Calu3 (cell line): ENCODE measurements at regions not wholly inside any gene's neighbourhood (a gene's known extent, or its start where the extent isn't known, plus 50 kb on each side); places are given as distances from the start of the nearest gene placed in this dataset.

ENCODE experiments used
- BruUV-seq: library from RNA; stranded (reverse); fragments of 400-500 nt; replicated peaks from 2 replicates; lab custom pipeline; 2021; lab: Mats Ljungman, UMichigan
- CTCF ChIA-PET: fragments of 300-600 bp; sonication (Branson Sonifier 250); formaldehyde crosslinking; loops from one replicate; lab custom pipeline; 2022; ENCODE audit warnings: antibody characterized with exemption; lab: Charles Lee
- DNase-seq: peaks from one replicate; pipeline ENCODE4 v3.0.0; 2022
- H3K27ac Mint-ChIP-seq: one replicate; pipeline ENCODE4 v1.8.0; 2022; ENCODE audit warnings: mixed read lengths; ENCODE audit not compliant: unreplicated experiment
- H3K27me3 Mint-ChIP-seq: one replicate; pipeline ENCODE4 v1.8.0; 2022; ENCODE audit warnings: mixed read lengths; ENCODE audit not compliant: unreplicated experiment
- H3K36me3 Mint-ChIP-seq: one replicate; pipeline ENCODE4 v1.8.0; 2022; ENCODE audit warnings: mild to moderate bottlenecking, moderate library complexity, mixed read lengths; ENCODE audit not compliant: insufficient read depth, unreplicated experiment
- H3K4me1 Mint-ChIP-seq: one replicate; pipeline ENCODE4 v1.8.0; 2022; ENCODE audit warnings: mild to moderate bottlenecking, low read depth, mixed read lengths; ENCODE audit not compliant: unreplicated experiment
- H3K4me3 Mint-ChIP-seq: one replicate; pipeline ENCODE4 v1.8.0; 2022; ENCODE audit warnings: mild to moderate bottlenecking, low read depth, moderate library complexity, mixed read lengths; ENCODE audit not compliant: unreplicated experiment
- H3K9me3 Mint-ChIP-seq: one replicate; pipeline ENCODE4 v1.8.0; 2022; ENCODE audit warnings: low read depth, mixed read lengths; ENCODE audit not compliant: unreplicated experiment
- intact Hi-C: fragments of 100-400 bp; cut with micrococcal nuclease; formaldehyde crosslinking; loops from one replicate; pipeline ENCODE4 v1.10.0; 2022; ENCODE audit not compliant: unreplicated experiment
- TF ChIP-seq, protein P1 (sequence below): fragments of 200-600 bp; IDR thresholded peaks from one replicate; pipeline ENCODE4 v1.8.0; 2022; ENCODE audit warnings: antibody characterized with exemption; ENCODE audit not compliant: unreplicated experiment

DNA sequence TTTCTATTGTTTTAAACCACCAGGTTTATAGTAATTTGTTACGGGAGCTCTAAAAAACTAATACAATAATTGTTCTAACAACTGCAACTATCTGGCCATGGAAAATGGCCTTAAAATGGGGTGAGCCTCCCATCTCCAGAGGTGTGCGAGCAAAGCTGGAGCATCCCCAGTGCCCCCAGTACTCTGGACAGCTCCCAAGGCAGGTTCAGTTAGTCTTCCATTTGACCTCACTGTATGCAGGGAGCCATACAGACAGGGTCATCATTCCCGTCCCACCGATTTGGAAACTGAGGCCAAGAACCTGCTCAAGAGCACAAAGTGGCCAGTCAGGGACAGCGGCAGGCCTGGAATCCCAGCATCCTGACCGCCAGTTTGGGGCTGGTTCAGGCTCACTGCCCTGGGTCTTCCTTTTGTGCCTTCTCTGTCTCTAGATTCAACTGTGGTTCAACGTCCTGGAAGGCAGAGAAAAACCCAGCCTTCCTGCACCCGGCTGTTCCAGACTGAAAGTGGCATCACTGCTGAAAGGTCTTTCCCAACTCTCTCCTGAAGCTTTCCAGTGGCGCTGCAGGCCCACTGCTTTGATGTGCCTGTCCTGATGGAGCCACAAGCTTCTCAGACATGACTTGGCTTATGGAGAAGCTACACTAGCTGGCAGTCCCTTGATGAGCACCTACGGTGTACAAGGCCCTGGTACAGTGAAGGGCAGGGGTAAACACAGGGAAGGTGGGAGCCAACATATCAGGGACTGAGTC is 76.6 kb upstream of the LINGO1 start:
- no peak for DNase-seq

DNA sequence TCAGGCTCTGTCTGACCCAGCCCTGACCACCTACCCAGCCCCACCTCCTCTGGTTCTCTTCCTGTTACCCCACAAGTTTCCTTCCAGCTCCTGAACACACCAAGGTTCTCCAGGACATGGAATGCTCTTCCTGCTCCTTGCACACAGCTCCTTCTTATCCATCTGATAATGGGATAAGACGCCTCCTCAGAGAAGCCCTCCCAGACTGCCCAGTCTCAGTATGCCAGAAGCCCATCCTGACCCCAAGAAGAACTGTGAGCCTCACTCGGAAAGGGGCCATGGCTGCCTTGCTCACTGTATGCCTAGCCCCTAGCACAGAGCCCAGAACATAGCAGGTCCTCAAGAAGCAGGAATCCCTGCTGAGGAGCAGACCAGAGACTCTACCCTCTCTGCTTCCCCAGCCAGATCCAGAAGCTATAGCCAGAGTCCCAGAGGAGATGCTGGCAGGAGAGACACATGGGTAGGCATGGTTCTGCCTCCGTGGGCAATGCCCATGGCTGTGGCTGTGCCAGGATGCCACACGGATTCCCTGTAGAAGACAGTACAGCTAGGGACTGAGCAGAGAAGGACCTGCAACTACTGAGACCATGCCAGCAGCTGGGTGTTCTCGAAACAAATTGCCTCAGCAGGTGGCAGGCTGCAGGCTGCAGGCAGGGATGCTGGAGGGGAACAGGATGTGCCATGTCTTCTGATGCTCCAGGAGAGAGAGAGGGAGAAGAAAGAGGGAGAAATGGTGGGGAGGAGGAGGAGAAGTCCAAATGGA is 74.0 kb upstream of the LINGO1 start:
- peaks cover 96% of the 10 kb centered on the region for H3K27me3 Mint-ChIP-seq
- CTCF ChIA-PET = interaction anchor here (0.7 to 1.6 kb wide), 2 partner anchors 9 kb away, joined by 3 to 8 read pairs; no protein-coding TSS in a partner anchor
- no peaks in the 10 kb centered on the region for H3K36me3 Mint-ChIP-seq
- no peaks in the 10 kb centered on the region for H3K4me1 Mint-ChIP-seq
- no peaks in the 10 kb centered on the region for H3K9me3 Mint-ChIP-seq
- H3K27ac Mint-ChIP-seq = no peak overlapping the region
- no peak overlapping the region for H3K4me3 Mint-ChIP-seq
- BruUV-seq = no TSS peak
- TF ChIP-seq, protein P1, sequence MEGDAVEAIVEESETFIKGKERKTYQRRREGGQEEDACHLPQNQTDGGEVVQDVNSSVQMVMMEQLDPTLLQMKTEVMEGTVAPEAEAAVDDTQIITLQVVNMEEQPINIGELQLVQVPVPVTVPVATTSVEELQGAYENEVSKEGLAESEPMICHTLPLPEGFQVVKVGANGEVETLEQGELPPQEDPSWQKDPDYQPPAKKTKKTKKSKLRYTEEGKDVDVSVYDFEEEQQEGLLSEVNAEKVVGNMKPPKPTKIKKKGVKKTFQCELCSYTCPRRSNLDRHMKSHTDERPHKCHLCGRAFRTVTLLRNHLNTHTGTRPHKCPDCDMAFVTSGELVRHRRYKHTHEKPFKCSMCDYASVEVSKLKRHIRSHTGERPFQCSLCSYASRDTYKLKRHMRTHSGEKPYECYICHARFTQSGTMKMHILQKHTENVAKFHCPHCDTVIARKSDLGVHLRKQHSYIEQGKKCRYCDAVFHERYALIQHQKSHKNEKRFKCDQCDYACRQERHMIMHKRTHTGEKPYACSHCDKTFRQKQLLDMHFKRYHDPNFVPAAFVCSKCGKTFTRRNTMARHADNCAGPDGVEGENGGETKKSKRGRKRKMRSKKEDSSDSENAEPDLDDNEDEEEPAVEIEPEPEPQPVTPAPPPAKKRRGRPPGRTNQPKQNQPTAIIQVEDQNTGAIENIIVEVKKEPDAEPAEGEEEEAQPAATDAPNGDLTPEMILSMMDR = no peak
- intact Hi-C loops = no loop called here
- no peak for DNase-seq

More for the DNA sequence above, 76.6 kb upstream of the LINGO1 start:
- intact Hi-C loops = no loop called here
- Mint-ChIP-seq H3K27ac (no peak overlapping the region), H3K36me3 (no peaks in the 10 kb centered on the region), H3K4me3 (no peak overlapping the region), H3K9me3 (no peaks in the 10 kb centered on the region), H3K4me1 (no peaks in the 10 kb centered on the region), H3K27me3 (peaks cover 96% of the 10 kb centered on the region)
- CTCF ChIA-PET = no interaction called here
- no TSS peak for BruUV-seq
- TF ChIP-seq, protein P1 = no peak

DNA sequence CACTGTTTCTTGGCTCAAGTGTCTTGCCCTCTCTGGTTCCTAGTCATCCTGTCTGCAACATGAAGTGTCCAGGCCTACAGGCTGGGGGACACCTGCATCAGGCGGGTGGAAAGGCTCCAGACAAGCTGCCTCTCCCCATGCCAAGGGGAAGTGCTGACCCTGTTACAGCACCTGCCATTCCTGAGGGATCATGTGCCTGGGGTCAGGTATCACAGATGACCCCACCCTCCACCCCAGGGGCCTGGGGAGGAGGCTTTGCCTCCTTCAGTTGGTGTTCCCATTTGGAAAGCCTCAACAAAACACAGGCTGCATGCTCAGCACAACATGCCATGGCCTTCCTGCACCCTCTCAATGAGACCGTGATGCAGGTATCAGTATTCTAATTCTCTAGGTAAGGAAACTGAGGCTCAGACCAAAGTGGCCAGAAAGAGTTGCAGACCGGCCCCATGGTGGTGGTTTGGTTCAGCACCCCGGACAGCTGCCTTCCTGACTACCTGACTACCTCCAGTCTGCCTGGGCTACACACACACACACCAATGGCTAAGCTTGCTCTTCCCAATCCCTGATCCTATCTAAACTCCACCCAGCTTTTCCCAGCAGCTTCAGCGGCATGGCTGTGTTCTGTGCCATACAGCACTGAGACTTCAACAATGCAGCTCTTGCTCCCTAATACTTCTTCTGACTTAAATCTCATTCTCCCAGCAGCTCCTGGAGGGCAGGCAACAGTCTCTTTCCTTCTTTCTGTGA is 69.7 kb upstream of the LINGO1 start:
- no TSS peak for BruUV-seq
- no peak overlapping the region for H3K4me3 Mint-ChIP-seq
- no peak overlapping the region for H3K27ac Mint-ChIP-seq
- intact Hi-C loops = no loop called here
- no peaks in the 10 kb centered on the region for H3K36me3 Mint-ChIP-seq
- H3K4me1 Mint-ChIP-seq = no peaks in the 10 kb centered on the region
- TF ChIP-seq, protein P1 = no peak
- CTCF ChIA-PET = interaction anchor here (1.1 kb wide), 1 partner anchor 119 kb away, joined by 4 read pairs; no protein-coding TSS in a partner anchor
- H3K27me3 Mint-ChIP-seq = peaks cover 100% of the 10 kb centered on the region
- H3K9me3 Mint-ChIP-seq = peaks cover 4% of the 10 kb centered on the region
- peak; percentile 58 for DNase-seq

DNA sequence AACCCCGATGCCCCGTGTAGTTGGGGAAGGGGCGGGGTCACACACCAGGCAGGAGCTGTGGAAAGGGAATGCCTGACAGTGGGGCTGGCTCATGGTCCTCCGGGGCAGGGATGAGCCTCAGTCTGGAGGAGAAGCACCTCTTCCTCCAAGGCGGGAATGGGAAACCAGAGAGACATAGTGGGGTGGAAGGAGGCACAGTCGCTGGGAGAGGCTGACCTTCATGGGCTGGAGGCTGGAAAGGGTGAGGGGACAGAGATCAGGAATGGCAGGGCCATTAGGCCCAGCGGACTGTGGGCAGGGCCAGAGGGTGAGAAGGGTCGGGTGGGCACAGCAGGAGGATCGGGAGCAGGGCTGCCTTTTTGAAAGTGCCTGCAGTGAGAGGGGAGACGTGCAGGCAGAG is 65.8 kb upstream of the LINGO1 start:
- H3K36me3 Mint-ChIP-seq = no peaks in the 10 kb centered on the region
- TF ChIP-seq, protein P1 = no peak
- peaks cover 4% of the 10 kb centered on the region for H3K9me3 Mint-ChIP-seq
- H3K4me3 Mint-ChIP-seq = no peak overlapping the region
- H3K27ac Mint-ChIP-seq = no peak overlapping the region
- no peak for DNase-seq
- H3K4me1 Mint-ChIP-seq = no peaks in the 10 kb centered on the region
- CTCF ChIA-PET = no interaction called here
- BruUV-seq = no TSS peak
- intact Hi-C loops = no loop called here
- H3K27me3 Mint-ChIP-seq = peaks cover 100% of the 10 kb centered on the region
